Iris pigment epithelial cell (primary cell): ENCODE measurements at regions not wholly inside any gene's neighbourhood (a gene's known extent, or its start where the extent isn't known, plus 50 kb on each side); places are given as distances from the start of the nearest gene placed in this dataset.
"Not testable (repeated sequence)": the region's sequence is repeated elsewhere in the genome, so short reads cannot be mapped to it uniquely, and the experiment has no call there.

Experiments
- DNase-seq: peaks from one replicate; pipeline ENCODE4 v3.0.0-alpha.2; 2011; ENCODE audit warnings: low read depth

- peak; percentile 74 for DNase-seq
These were observed 93.0 kb downstream of the CRLF3 start for GRCh38 chr17:30731210-30732132.

GRCh38 chr17:30730837-30731209 lies 93.7 kb downstream of the CRLF3 start:
- DNase-seq: not testable (repeated sequence)

- DNase-seq: not testable (repeated sequence)
These were observed 94.2 kb downstream of the CRLF3 start for GRCh38 chr17:30730171-30730836.

GRCh38 chr17:30729471-30730170 lies 94.9 kb downstream of the CRLF3 start:
- not testable (repeated sequence) for DNase-seq

GRCh38 chr17:30727517-30727916 lies 97.0 kb downstream of the CRLF3 start:
- DNase-seq: not testable (repeated sequence)

- DNase-seq: not testable (repeated sequence)
These were observed 97.8 kb downstream of the CRLF3 start for GRCh38 chr17:30726734-30727133.

GRCh38 chr17:30726310-30726709 lies 98.2 kb downstream of the CRLF3 start:
- not testable (repeated sequence) for DNase-seq

- DNase-seq: not testable (repeated sequence)
These were observed 100.3 kb downstream of the CRLF3 start for GRCh38 chr17:30724034-30724650.

- not testable (repeated sequence) for DNase-seq
These were observed 102.2 kb downstream of the CRLF3 start for GRCh38 chr17:30722114-30722780.

- not testable (repeated sequence) for DNase-seq
These were observed 103.5 kb downstream of the CRLF3 start for GRCh38 chr17:30720971-30721370.

- DNase-seq: no peak
These were observed 104.5 kb downstream of the CRLF3 start for GRCh38 chr17:30720013-30720471.

- peak; percentile 38 for DNase-seq
These were observed 105.1 kb downstream of the CRLF3 start for GRCh38 chr17:30719131-30719973.

- DNase-seq: not testable (repeated sequence)
These were observed 105.8 kb downstream of the CRLF3 start for GRCh38 chr17:30718691-30719090.

- DNase-seq: not testable (repeated sequence)
These were observed 106.4 kb downstream of the CRLF3 start for GRCh38 chr17:30718099-30718447.

- no peak for DNase-seq
These were observed 107.0 kb downstream of the CRLF3 start for GRCh38 chr17:30717291-30718098.

GRCh38 chr17:30716461-30717290 lies 107.8 kb downstream of the CRLF3 start:
- peak; percentile 24 for DNase-seq

- DNase-seq: peak; percentile 52
These were observed 109.5 kb downstream of the CRLF3 start for GRCh38 chr17:30714825-30715622.

GRCh38 chr17:30713805-30714204 lies 110.7 kb downstream of the CRLF3 start:
- not testable (repeated sequence) for DNase-seq
